HEK293T (cell line): ENCODE measurements at regions not wholly inside any gene's neighbourhood (a gene's known extent, or its start where the extent isn't known, plus 50 kb on each side); places are given as distances from the start of the nearest gene placed in this dataset.
"Not testable (repeated sequence)": the region's sequence is repeated elsewhere in the genome, so short reads cannot be mapped to it uniquely, and the experiment has no call there.

Experiments
- CTCF ChIA-PET: fragments of 350-600 bp; formaldehyde crosslinking; extraction: SDS; loops from one replicate; lab custom pipeline; 2021; ENCODE audit warnings: antibody characterized with exemption, inconsistent platforms; lab: Yijun Ruan, JAX
- POLR2A ChIA-PET: fragments of 350-600 bp; formaldehyde crosslinking; extraction: SDS; loops from one replicate; lab custom pipeline; 2020; ENCODE audit warnings: antibody characterized with exemption, inconsistent platforms; lab: Yijun Ruan, JAX
- DNase-seq: peaks from one replicate; pipeline ENCODE4 v3.0.0; 2012; ENCODE audit warnings: mixed read lengths; ENCODE audit errors: extremely low spot score
- ARNT ChIP-seq: fragments of 450-650 bp; IDR thresholded peaks from 2 replicates; pipeline ENCODE4 v1.6.1; 2017; ENCODE audit warnings: mild to moderate bottlenecking
- BHLHE40 ChIP-seq: fragments of 450-650 bp; IDR thresholded peaks from 2 replicates; pipeline ENCODE4 v1.6.1; 2016; ENCODE audit warnings: mild to moderate bottlenecking, moderate library complexity, borderline replicate concordance
- CTBP1 ChIP-seq: fragments of 450-650 bp; IDR thresholded peaks from 2 replicates; pipeline ENCODE4 v1.6.1; 2016; ENCODE audit warnings: borderline replicate concordance
- ELF4 ChIP-seq: fragments of 450-650 bp; IDR thresholded peaks from 2 replicates; pipeline ENCODE4 v1.6.1; 2017; ENCODE audit warnings: antibody characterized with exemption
- FOXA1 ChIP-seq: fragments of 450-650 bp; IDR thresholded peaks from 2 replicates; pipeline ENCODE4 v1.6.1; 2016; ENCODE audit warnings: mild to moderate bottlenecking
- FOXK2 ChIP-seq: fragments of 450-650 bp; IDR thresholded peaks from 2 replicates; pipeline ENCODE4 v1.6.1; 2016; ENCODE audit warnings: mild to moderate bottlenecking
- FOXM1 ChIP-seq: fragments of 450-650 bp; IDR thresholded peaks from 2 replicates; pipeline ENCODE4 v1.6.1; 2017; ENCODE audit warnings: mild to moderate bottlenecking, borderline replicate concordance
- HDGF ChIP-seq: fragments of 450-650 bp; IDR thresholded peaks from 2 replicates; pipeline ENCODE4 v1.6.1; 2017; ENCODE audit warnings: antibody characterized with exemption, borderline replicate concordance
- L3MBTL2 ChIP-seq: fragments of 450-650 bp; conservative IDR thresholded peaks from 2 replicates; pipeline ENCODE4 v1.6.1; 2016; ENCODE audit warnings: mild to moderate bottlenecking
- LEF1 ChIP-seq: fragments of 450-650 bp; IDR thresholded peaks from 2 replicates; pipeline ENCODE4 v1.6.1; 2017; ENCODE audit warnings: mild to moderate bottlenecking, borderline replicate concordance
- NFRKB ChIP-seq: fragments of 450-650 bp; IDR thresholded peaks from 2 replicates; pipeline ENCODE4 v1.6.1; 2016; ENCODE audit warnings: mild to moderate bottlenecking, moderate library complexity
- SP1 ChIP-seq: fragments of 450-650 bp; IDR thresholded peaks from 2 replicates; pipeline ENCODE4 v1.6.1; 2017
- SUZ12 ChIP-seq: fragments of 450-650 bp; IDR thresholded peaks from 2 replicates; pipeline ENCODE4 v1.6.1; 2016; ENCODE audit warnings: mild to moderate bottlenecking
- TARDBP ChIP-seq: fragments of 450-650 bp; IDR thresholded peaks from 2 replicates; pipeline ENCODE4 v1.6.1; 2016
- ZNF384 ChIP-seq: fragments of 450-650 bp; IDR thresholded peaks from 2 replicates; pipeline ENCODE4 v1.6.1; 2016
- TF ChIP-seq, protein P1 (sequence below): fragments of 450-650 bp; IDR thresholded peaks from 2 replicates; pipeline ENCODE4 v1.6.1; 2016

DNA sequence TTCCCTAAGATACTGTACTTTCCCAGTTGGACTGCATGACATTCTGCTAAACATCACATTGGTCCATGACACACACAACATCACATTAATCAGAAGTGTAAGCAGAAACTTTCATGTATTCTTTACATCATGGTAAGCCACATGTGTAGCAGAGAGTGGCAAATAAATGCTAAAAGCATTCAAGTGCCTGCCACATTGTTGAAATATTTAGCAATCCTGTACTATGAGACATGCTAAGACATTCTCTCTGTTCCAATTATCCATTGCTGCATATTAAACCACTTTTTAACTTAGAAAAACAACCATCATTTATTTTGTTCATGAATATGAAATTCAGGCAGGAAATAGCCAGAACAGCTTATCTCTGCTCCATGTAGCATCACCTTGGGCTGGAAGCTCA is 207.7 kb upstream of the GJE1 start:
- CTCF ChIA-PET, result no interaction called here
- POLR2A ChIA-PET, result no interaction called here
- TF ChIP-seq FOXA1, result no peak
- TF ChIP-seq FOXK2, result no peak
- no peak for TF ChIP-seq ARNT
- DNase-seq, result no peak

DNA sequence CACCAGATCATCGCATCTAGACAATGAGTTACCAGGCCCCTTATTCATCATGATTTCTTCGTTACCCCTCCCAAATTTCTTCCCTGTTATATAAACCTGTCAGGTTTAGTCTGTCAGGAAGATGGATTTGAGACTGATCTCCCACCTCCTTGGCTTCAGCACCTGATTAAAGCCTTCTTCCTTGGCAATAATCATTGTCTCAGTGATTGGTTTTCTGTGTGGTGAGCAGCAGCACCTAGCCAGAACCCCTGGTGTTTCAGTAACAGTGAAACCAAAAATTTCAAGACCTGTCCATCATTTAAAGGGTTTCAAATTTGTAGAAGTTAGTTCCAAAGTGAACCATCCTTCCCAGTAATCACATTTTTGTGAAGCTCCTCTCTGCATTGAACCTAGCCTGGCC is 209.8 kb upstream of the GJE1 start:
- no peak for DNase-seq
- CTCF ChIA-PET, result no interaction called here
- POLR2A ChIA-PET, result no interaction called here
- TF ChIP-seq, protein P1, sequence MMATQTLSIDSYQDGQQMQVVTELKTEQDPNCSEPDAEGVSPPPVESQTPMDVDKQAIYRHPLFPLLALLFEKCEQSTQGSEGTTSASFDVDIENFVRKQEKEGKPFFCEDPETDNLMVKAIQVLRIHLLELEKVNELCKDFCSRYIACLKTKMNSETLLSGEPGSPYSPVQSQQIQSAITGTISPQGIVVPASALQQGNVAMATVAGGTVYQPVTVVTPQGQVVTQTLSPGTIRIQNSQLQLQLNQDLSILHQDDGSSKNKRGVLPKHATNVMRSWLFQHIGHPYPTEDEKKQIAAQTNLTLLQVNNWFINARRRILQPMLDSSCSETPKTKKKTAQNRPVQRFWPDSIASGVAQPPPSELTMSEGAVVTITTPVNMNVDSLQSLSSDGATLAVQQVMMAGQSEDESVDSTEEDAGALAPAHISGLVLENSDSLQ, result no peak
- TF ChIP-seq BHLHE40, result no peak
- TF ChIP-seq FOXM1, result no peak
- no peak for TF ChIP-seq LEF1
- TF ChIP-seq FOXK2, result no peak
- TF ChIP-seq ELF4, result no peak
- TF ChIP-seq L3MBTL2, result no peak
- TF ChIP-seq NFRKB, result no peak
- no peak for TF ChIP-seq HDGF
- TF ChIP-seq SUZ12, result no peak
- TF ChIP-seq ARNT, result no peak
- TF ChIP-seq ZNF384, result no peak
- TF ChIP-seq SP1, result no peak
- TF ChIP-seq TARDBP, result no peak
- no peak for TF ChIP-seq CTBP1
- no peak for TF ChIP-seq FOXA1

- POLR2A ChIA-PET, DNase-seq, CTCF ChIA-PET: not testable (repeated sequence)
Measured at GRCh38 chr6:141916682-141917505, 215.8 kb upstream of the GJE1 start.

DNA sequence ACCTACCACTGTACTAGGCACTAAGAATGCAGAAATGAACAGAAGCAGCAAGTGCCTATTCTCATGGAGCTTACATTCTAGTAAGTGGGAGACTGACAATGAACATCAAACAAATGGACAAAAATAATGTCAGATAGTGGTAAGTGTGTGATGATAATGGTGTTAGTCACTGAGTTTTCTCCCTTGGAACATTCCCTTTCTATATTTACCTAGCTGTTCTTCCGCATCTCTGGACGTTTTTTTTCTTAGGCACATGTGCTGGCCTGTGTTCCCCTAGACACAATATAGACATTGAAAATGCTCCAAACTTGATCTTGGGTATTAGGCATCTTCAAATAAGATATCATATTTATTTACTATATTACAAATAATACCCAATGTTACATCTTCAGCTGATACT is 218.1 kb upstream of the GJE1 start:
- DNase-seq, result no peak
- ChIA-PET CTCF (no interaction called here), POLR2A (no interaction called here)
- no peak for TF ChIP-seq ZNF384
- no peak for TF ChIP-seq LEF1
- TF ChIP-seq L3MBTL2, result no peak
- no peak for TF ChIP-seq ARNT
- TF ChIP-seq HDGF, result no peak
- TF ChIP-seq FOXM1, result no peak
- TF ChIP-seq, protein P1, result no peak
- no peak for TF ChIP-seq FOXK2
- TF ChIP-seq NFRKB, result no peak
- TF ChIP-seq SUZ12, result no peak
- no peak for TF ChIP-seq SP1
- no peak for TF ChIP-seq TARDBP

- TF ChIP-seq CTBP1, result no peak
- no peak for DNase-seq
- ChIA-PET CTCF (no interaction called here), POLR2A (no interaction called here)
Measured at GRCh38 chr6:141906569-141907080, 226.1 kb upstream of the GJE1 start.

DNA sequence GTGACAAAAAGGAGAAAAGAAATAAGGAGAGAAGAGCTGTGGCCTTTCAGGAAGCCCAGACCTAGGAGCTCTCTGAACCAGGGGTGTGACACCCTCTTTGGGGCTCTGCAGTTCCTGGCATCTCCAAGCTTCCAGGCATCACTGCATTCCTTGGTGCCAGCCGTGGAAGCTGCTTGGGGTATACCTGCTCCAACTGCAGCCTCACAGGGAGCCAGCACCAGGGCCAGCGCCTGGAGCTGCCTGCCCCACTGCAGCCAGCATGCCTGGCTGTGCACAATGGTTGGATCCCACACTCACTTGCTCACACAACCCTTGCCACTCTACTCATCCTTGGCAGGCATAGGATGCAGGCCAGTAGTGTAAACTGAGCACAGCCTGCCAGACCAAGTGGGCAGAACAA is 242.1 kb upstream of the GJE1 start:
- TF ChIP-seq L3MBTL2 (no peak), SUZ12 (no peak), TARDBP (no peak)
- CTCF ChIA-PET, result no interaction called here

GRCh38 chr6:141884850-141885249 is 247.9 kb upstream of the GJE1 start:
- DNase-seq, result no peak
- TF ChIP-seq CTBP1, result no peak
- no peak for TF ChIP-seq SUZ12
- TF ChIP-seq LEF1, result no peak
- no peak for TF ChIP-seq FOXA1
- no peak for TF ChIP-seq SP1
- TF ChIP-seq HDGF, result no peak
- TF ChIP-seq NFRKB, result no peak
- no peak for TF ChIP-seq L3MBTL2
- TF ChIP-seq ZNF384, result no peak
- POLR2A ChIA-PET, result no interaction called here
- CTCF ChIA-PET, result no interaction called here

More for the DNA sequence above, 242.1 kb upstream of the GJE1 start:
- POLR2A ChIA-PET, result no interaction called here
- DNase-seq, result no peak

- POLR2A ChIA-PET, result no interaction called here
Measured at GRCh38 chr6:141878686-141879085, 254.0 kb upstream of the GJE1 start.

More at GRCh38 chr6:141878686-141879085, 254.0 kb upstream of the GJE1 start:
- TF ChIP-seq HDGF (no peak), ARNT (no peak), SUZ12 (no peak), ELF4 (no peak), L3MBTL2 (no peak), ZNF384 (no peak), BHLHE40 (no peak), LEF1 (no peak), FOXA1 (no peak), FOXM1 (no peak), SP1 (no peak), FOXK2 (no peak)
- CTCF ChIA-PET, result no interaction called here
- DNase-seq, result no peak
